H1 (cell line): ENCODE measurements at regions not wholly inside any gene's neighbourhood (a gene's known extent, or its start where the extent isn't known, plus 50 kb on each side); places are given as distances from the start of the nearest gene placed in this dataset.
"Not testable (repeated sequence)": the region's sequence is repeated elsewhere in the genome, so short reads cannot be mapped to it uniquely, and the experiment has no call there.

Source experiments
- CTCF ChIA-PET: fragments of 300-600 bp; sonication (Branson Sonifier 250); formaldehyde crosslinking; loops from one replicate; lab custom pipeline; 2021; ENCODE audit not compliant: partially characterized antibody; lab: Charles Lee
- POLR2A ChIA-PET: fragments of 300-600 bp; sonication (Branson Sonifier 250); formaldehyde crosslinking; loops from one replicate; lab custom pipeline; 2021; ENCODE audit warnings: inconsistent platforms; ENCODE audit not compliant: partially characterized antibody; lab: Charles Lee
- DNase-seq, 2 experiments: peaks; one replicate each; pipeline versions ENCODE4 v3.0.0 to v3.0.0-alpha.2; 2010 to 2022; ENCODE audit warnings: low spot score in 2 of 2, low read depth in 1 of 2, mixed read lengths in 1 of 2
- FAIRE-seq: peaks from 2 replicates; lab custom pipeline; 2011; peaks lifted over from hg19 to GRCh38; lab: Jason Lieb, UNC
- H2AFZ ChIP-seq: 2 replicates; pipeline ENCODE4 v1.8.1; 2012; ENCODE audit warnings: low read length, inconsistent platforms
- H2AK5ac ChIP-seq: 2 replicates; pipeline ENCODE4 v1.6.1; 2013; ENCODE audit warnings: low read depth, low read length
- H2BK120ac ChIP-seq: replicated peaks from 2 replicates; pipeline ENCODE3; 2013; ENCODE audit warnings: low read depth, low read length, inconsistent platforms
- H2BK12ac ChIP-seq: 2 replicates; pipeline ENCODE4 v1.6.1; 2013; ENCODE audit warnings: low read depth, low read length
- H2BK15ac ChIP-seq: 2 replicates; pipeline ENCODE4 v1.6.1; 2013; ENCODE audit warnings: low read length
- H2BK20ac ChIP-seq: 2 replicates; pipeline ENCODE4 v1.6.1; 2013; ENCODE audit warnings: low read length
- H2BK5ac ChIP-seq: 2 replicates; pipeline ENCODE4 v1.6.1; 2013; ENCODE audit warnings: low read depth, low read length
- H3K14ac ChIP-seq: 2 replicates; pipeline ENCODE4 v1.6.1; 2013; ENCODE audit warnings: inconsistent platforms; ENCODE audit not compliant: insufficient read length
- H3K18ac ChIP-seq: 2 replicates; pipeline ENCODE4 v1.6.1; 2013; ENCODE audit warnings: low read length; ENCODE audit errors: extremely low read depth
- H3K23ac ChIP-seq: 2 replicates; pipeline ENCODE4 v1.6.1; 2013; ENCODE audit warnings: inconsistent platforms; ENCODE audit not compliant: insufficient read length
- H3K23me2 ChIP-seq: 2 replicates; pipeline ENCODE4 v1.6.1; 2013; ENCODE audit warnings: low read depth, low read length
- H3K27ac ChIP-seq: 2 replicates; pipeline ENCODE4 v1.6.1; 2011; ENCODE audit warnings: low read depth, low read length, inconsistent platforms
- H3K27me3 ChIP-seq, 4 experiments: replicated peaks in 1 of 4; 1 replicate in 1 of 4; 2 replicates in 3 of 4; pipeline versions ENCODE4 v1.6.1 to v1.8.1; 2011 to 2013; ENCODE audit warnings: low read length in 3 of 4, mild to moderate bottlenecking in 3 of 4, inconsistent platforms in 2 of 4, mixed read lengths in 2 of 4, moderate library complexity in 1 of 4; ENCODE audit not compliant: control insufficient read depth in 3 of 4, insufficient read depth in 3 of 4; ENCODE audit errors: extremely low read depth in 1 of 4
- H3K36me3 ChIP-seq, 4 experiments: 2 replicates each; pipeline versions ENCODE4 v1.6.1 to v1.8.1; 2011 to 2013; ENCODE audit warnings: mild to moderate bottlenecking in 4 of 4, low read length in 3 of 4, moderate library complexity in 2 of 4, control low read depth in 1 of 4, inconsistent platforms in 1 of 4; ENCODE audit not compliant: insufficient read depth in 4 of 4, control insufficient read depth in 2 of 4
- H3K4ac ChIP-seq: replicated peaks from 2 replicates; pipeline ENCODE3; 2013; ENCODE audit warnings: low read length, low read depth, mixed read lengths, inconsistent platforms; ENCODE audit not compliant: insufficient read length
- H3K4me1 ChIP-seq, 4 experiments: replicated peaks in 1 of 4; 1 replicate in 1 of 4; 2 replicates in 3 of 4; pipeline versions ENCODE4 v1.6.1 to v1.8.1; 2011 to 2013; ENCODE audit warnings: low read length in 3 of 4, inconsistent platforms in 2 of 4, mixed read lengths in 1 of 4; ENCODE audit not compliant: insufficient read depth in 4 of 4, control insufficient read depth in 3 of 4
- H3K4me2 ChIP-seq, 2 experiments: 2 replicates each; pipeline versions ENCODE4 v1.6.1 to v1.8.1; 2011 to 2013; ENCODE audit warnings: low read depth in 2 of 2, low read length in 2 of 2, control low read depth in 1 of 2, inconsistent platforms in 1 of 2, mild to moderate bottlenecking in 1 of 2; ENCODE audit not compliant: insufficient read depth in 1 of 2
- H3K4me3 ChIP-seq, 4 experiments: fragments of 200-600, 300-600 bp in 1 of 4; sonication (generic), shearing (Covaris generic), sonication (Bioruptor Twin) in 1 of 4; 2 replicates each; pipeline versions ENCODE4 v1.5.1 to v1.8.1; 2011 to 2016; ENCODE audit warnings: low read length in 4 of 4, low read depth in 3 of 4, control low read depth in 2 of 4, inconsistent platforms in 2 of 4, mild to moderate bottlenecking in 2 of 4, mixed read lengths in 1 of 4, moderate library complexity in 1 of 4; ENCODE audit not compliant: insufficient read depth in 2 of 4; ENCODE audit errors: extremely low read depth in 1 of 4
- H3K56ac ChIP-seq: replicated peaks from 2 replicates; pipeline ENCODE3; 2013; ENCODE audit warnings: low read depth, mild to moderate bottlenecking, mixed read lengths, low read length, inconsistent platforms; ENCODE audit not compliant: insufficient read length
- H3K79me1 ChIP-seq: 2 replicates; pipeline ENCODE4 v1.6.1; 2013; ENCODE audit warnings: low read depth, low read length, control low read depth
- H3K79me2 ChIP-seq, 2 experiments: 2 replicates each; pipeline versions ENCODE4 v1.6.1 to v1.8.1; 2012 to 2013; ENCODE audit warnings: low read length in 2 of 2, mild to moderate bottlenecking in 2 of 2, inconsistent platforms in 1 of 2; ENCODE audit not compliant: insufficient read depth in 2 of 2, control insufficient read depth in 1 of 2
- H3K9ac ChIP-seq, 4 experiments: replicated peaks in 1 of 4; 1 replicate in 1 of 4; 2 replicates in 3 of 4; pipeline versions ENCODE4 v1.6.1 to v1.8.1; 2011 to 2013; ENCODE audit warnings: low read depth in 3 of 4, low read length in 3 of 4, control low read depth in 2 of 4, mild to moderate bottlenecking in 2 of 4, moderate library complexity in 2 of 4, inconsistent platforms in 1 of 4; ENCODE audit errors: extremely low read depth in 1 of 4
- H3K9me3 ChIP-seq, 2 experiments: 2 replicates each; pipeline versions ENCODE4 v1.6.1 to v1.8.1; 2012 to 2013; ENCODE audit warnings: mild to moderate bottlenecking in 2 of 2, moderate library complexity in 2 of 2, control low read depth in 1 of 2, inconsistent platforms in 1 of 2, low read depth in 1 of 2, low read length in 1 of 2, mixed read lengths in 1 of 2; ENCODE audit not compliant: insufficient read depth in 2 of 2
- H4K20me1 ChIP-seq, 2 experiments: replicated peaks in 1 of 2; 2 replicates each; pipeline versions ENCODE3 to v1.8.1; 2011 to 2013; ENCODE audit warnings: inconsistent platforms in 2 of 2, low read length in 2 of 2, mild to moderate bottlenecking in 1 of 2; ENCODE audit not compliant: insufficient read depth in 2 of 2, control insufficient read depth in 1 of 2
- H4K5ac ChIP-seq: 2 replicates; pipeline ENCODE4 v1.6.1; 2013; ENCODE audit warnings: low read length, low read depth, mixed read lengths, inconsistent platforms; ENCODE audit not compliant: insufficient read length
- H4K8ac ChIP-seq: 2 replicates; pipeline ENCODE4 v1.8.0; 2013; ENCODE audit warnings: mild to moderate bottlenecking, moderate library complexity, low read length, inconsistent platforms; ENCODE audit not compliant: insufficient read depth; ENCODE audit errors: extremely low read depth
- H4K91ac ChIP-seq: replicated peaks from 2 replicates; pipeline ENCODE3; 2013; ENCODE audit warnings: low read length, mixed read lengths, inconsistent platforms; ENCODE audit not compliant: insufficient read length
- WGBS, 2 experiments: shearing (Covaris generic) in 1 of 2; methylation state at CpG; one replicate each; pipeline versions ENCODE4 v1.1.6 to v1.1.7; 2013 to 2015; ENCODE audit warnings: low lambda C conversion rate in 2 of 2, mixed read lengths in 2 of 2, inconsistent platforms in 1 of 2, low coverage in 1 of 2, missing lambda C conversion rate in 1 of 2; ENCODE audit not compliant: insufficient replicate concordance in 2 of 2, insufficient coverage in 1 of 2, insufficient read length in 1 of 2; ENCODE audit errors: extremely low coverage in 1 of 2, missing lambda C conversion rate in 1 of 2; 5-methylcytosine and 5-hydroxymethylcytosine counted together

DNA sequence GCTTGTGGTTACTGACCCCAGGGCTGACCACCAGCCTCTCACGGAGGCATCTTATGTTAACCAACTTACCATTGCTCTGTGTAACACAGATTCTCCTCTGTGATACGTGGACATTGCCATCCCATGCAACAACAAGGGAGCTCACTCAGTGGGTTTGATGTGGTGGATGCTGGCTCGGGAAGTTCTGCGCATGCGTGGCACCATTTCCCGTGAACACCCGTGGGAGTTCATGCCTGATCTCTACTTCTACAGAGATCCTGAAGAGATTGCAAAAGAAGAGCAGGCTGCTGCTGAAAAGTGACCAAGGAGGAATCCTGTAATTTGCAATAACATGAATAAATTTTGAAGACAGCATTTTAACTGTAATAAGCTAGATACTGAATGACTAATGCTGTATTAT is 179.0 kb upstream of the XIST start:
- H3K36me3 ChIP-seq, FAIRE-seq, H2AK5ac ChIP-seq, H4K91ac ChIP-seq, H2AFZ ChIP-seq, H4K8ac ChIP-seq, H3K9me3 ChIP-seq, H3K4ac ChIP-seq, H3K23me2 ChIP-seq, H3K4me3 ChIP-seq, H2BK15ac ChIP-seq, H3K27ac ChIP-seq, H3K23ac ChIP-seq, CTCF ChIA-PET, H4K20me1 ChIP-seq, H2BK120ac ChIP-seq, H3K27me3 ChIP-seq, H3K4me2 ChIP-seq, POLR2A ChIA-PET, H3K4me1 ChIP-seq, H4K5ac ChIP-seq, DNase-seq, H3K56ac ChIP-seq, H2BK12ac ChIP-seq, H3K14ac ChIP-seq, H3K9ac ChIP-seq, H3K79me1 ChIP-seq, H2BK5ac ChIP-seq, H3K18ac ChIP-seq, H2BK20ac ChIP-seq, H3K79me2 ChIP-seq: not testable (repeated sequence)
- WGBS, 2 experiments = 92% methylated on average over 7 of the region's 7 CpGs; no CpG with 5 or more reads in 1 of the 2 experiments

- H2BK5ac ChIP-seq, H2AK5ac ChIP-seq, H3K4me3 ChIP-seq, H2BK15ac ChIP-seq, H3K79me1 ChIP-seq, H3K56ac ChIP-seq, H4K8ac ChIP-seq, H3K4ac ChIP-seq, H3K9me3 ChIP-seq, H3K4me2 ChIP-seq, H2BK20ac ChIP-seq, H3K36me3 ChIP-seq, H2BK12ac ChIP-seq, H2AFZ ChIP-seq, H3K18ac ChIP-seq, DNase-seq, H3K14ac ChIP-seq, H3K79me2 ChIP-seq, H3K23ac ChIP-seq, H2BK120ac ChIP-seq, H4K20me1 ChIP-seq, H4K5ac ChIP-seq, H3K9ac ChIP-seq, H3K4me1 ChIP-seq, H3K27me3 ChIP-seq, H4K91ac ChIP-seq, FAIRE-seq, H3K23me2 ChIP-seq, POLR2A ChIA-PET, CTCF ChIA-PET, H3K27ac ChIP-seq: not testable (repeated sequence)
- WGBS, 2 experiments = no CpG with 5 or more reads among the region's 1 CpG
Measured at GRCh38 chrX:74030766-74031165, 178.3 kb upstream of the XIST start.
